GM12878 (cell line): ENCODE measurements at regions not wholly inside any gene's neighbourhood (a gene's known extent, or its start where the extent isn't known, plus 50 kb on each side); places are given as distances from the start of the nearest gene placed in this dataset.

ENCODE experiments used
- CTCF ChIP-seq, 3 experiments: IDR thresholded peaks in 2 of 3; conservative IDR thresholded peaks in 1 of 3; 2 replicates each; pipeline ENCODE4 v1.5.1; 2011; ENCODE audit warnings: low read depth in 3 of 3, low read length in 3 of 3, mild to moderate bottlenecking in 3 of 3, control low read depth in 2 of 3, moderate library complexity in 2 of 3, inconsistent platforms in 1 of 3, mixed read lengths in 1 of 3; ENCODE audit not compliant: control insufficient read depth in 2 of 3, insufficient read depth in 1 of 3; ENCODE audit errors: extremely low read depth in 1 of 3
- EED ChIP-seq: sonication (generic); IDR thresholded peaks from 2 replicates; pipeline ENCODE4 v1.6.1; 2016; ENCODE audit warnings: antibody characterized with exemption, low read depth
- MXI1 ChIP-seq: fragments of 150-350 bp; IDR thresholded peaks from 2 replicates; pipeline ENCODE4 v1.6.1; 2011; ENCODE audit warnings: low read depth, mild to moderate bottlenecking, inconsistent platforms, low read length, improper control_type of control experiment
- NR2C1 ChIP-seq: fragments of 450-650 bp; IDR thresholded peaks from 2 replicates; pipeline ENCODE4 v1.6.1; 2017; ENCODE audit warnings: antibody characterized with exemption, mild to moderate bottlenecking, moderate library complexity
- POLR2A ChIP-seq: IDR thresholded peaks from 2 replicates; pipeline ENCODE4 v1.6.1; 2011; ENCODE audit warnings: low read depth, mild to moderate bottlenecking, low read length
- SMARCA5 ChIP-seq: fragments of 450-650 bp; IDR thresholded peaks from 2 replicates; pipeline ENCODE4 v1.6.1; 2017; ENCODE audit warnings: mild to moderate bottlenecking
- SRF ChIP-seq, 2 experiments: IDR thresholded peaks; 2 replicates each; pipeline ENCODE4 v1.6.1; 2011; ENCODE audit warnings: low read depth in 2 of 2, low read length in 2 of 2, mild to moderate bottlenecking in 1 of 2, moderate library complexity in 1 of 2
- STAT1 ChIP-seq: fragments of 450-650 bp; conservative IDR thresholded peaks from 2 replicates; pipeline ENCODE4 v1.6.1; 2014; ENCODE audit warnings: antibody characterized with exemption, mild to moderate bottlenecking
- SUZ12 ChIP-seq: fragments of 200-600 bp; sonication (generic); IDR thresholded peaks from one replicate; pipeline ENCODE4 v1.6.1; 2018; ENCODE audit warnings: antibody characterized with exemption, mild to moderate bottlenecking; ENCODE audit not compliant: unreplicated experiment
- ZNF207 ChIP-seq: fragments of 450-650 bp; IDR thresholded peaks from 2 replicates; pipeline ENCODE4 v1.6.1; 2014; ENCODE audit warnings: antibody characterized with exemption, mild to moderate bottlenecking, borderline replicate concordance
- ZNF384 ChIP-seq: IDR thresholded peaks from 2 replicates; pipeline ENCODE4 v1.6.1; 2012; ENCODE audit warnings: low read depth, mild to moderate bottlenecking, low read length, improper control_type of control experiment, borderline replicate concordance
- ZNF687 ChIP-seq: fragments of 450-650 bp; IDR thresholded peaks from 2 replicates; pipeline ENCODE4 v1.6.1; 2017; ENCODE audit warnings: mild to moderate bottlenecking, moderate library complexity
- TF ChIP-seq, protein P1 (sequence below): fragments of 450-650 bp; IDR thresholded peaks from 2 replicates; pipeline ENCODE4 v1.6.1; 2017; ENCODE audit warnings: antibody characterized with exemption, mild to moderate bottlenecking, moderate library complexity

GRCh38 chr3:26766031-26766430 is 143.5 kb downstream of the LRRC3B start (continued):
- TF ChIP-seq SUZ12 (no peak), MXI1 (no peak), SMARCA5 (no peak), STAT1 (no peak), ZNF384 (no peak), CTCF (IDR thresholded peaks at IDR 0.05 in 2 of 3, conservative IDR thresholded peaks at IDR 0.05 in 1 of 3; ENCODE audit: control insufficient read depth in 2 of 3, extremely low read depth in 1 of 3, insufficient read depth in 1 of 3, low read depth in 3 of 3, low read length in 3 of 3) (no peak), NR2C1 (no peak), SRF (IDR thresholded peaks at IDR 0.05; ENCODE audit: low read depth in 2 of 2, low read length in 2 of 2) (no peak), EED (no peak), ZNF207 (no peak), POLR2A (no peak), ZNF687 (no peak)
- TF ChIP-seq, protein P1, sequence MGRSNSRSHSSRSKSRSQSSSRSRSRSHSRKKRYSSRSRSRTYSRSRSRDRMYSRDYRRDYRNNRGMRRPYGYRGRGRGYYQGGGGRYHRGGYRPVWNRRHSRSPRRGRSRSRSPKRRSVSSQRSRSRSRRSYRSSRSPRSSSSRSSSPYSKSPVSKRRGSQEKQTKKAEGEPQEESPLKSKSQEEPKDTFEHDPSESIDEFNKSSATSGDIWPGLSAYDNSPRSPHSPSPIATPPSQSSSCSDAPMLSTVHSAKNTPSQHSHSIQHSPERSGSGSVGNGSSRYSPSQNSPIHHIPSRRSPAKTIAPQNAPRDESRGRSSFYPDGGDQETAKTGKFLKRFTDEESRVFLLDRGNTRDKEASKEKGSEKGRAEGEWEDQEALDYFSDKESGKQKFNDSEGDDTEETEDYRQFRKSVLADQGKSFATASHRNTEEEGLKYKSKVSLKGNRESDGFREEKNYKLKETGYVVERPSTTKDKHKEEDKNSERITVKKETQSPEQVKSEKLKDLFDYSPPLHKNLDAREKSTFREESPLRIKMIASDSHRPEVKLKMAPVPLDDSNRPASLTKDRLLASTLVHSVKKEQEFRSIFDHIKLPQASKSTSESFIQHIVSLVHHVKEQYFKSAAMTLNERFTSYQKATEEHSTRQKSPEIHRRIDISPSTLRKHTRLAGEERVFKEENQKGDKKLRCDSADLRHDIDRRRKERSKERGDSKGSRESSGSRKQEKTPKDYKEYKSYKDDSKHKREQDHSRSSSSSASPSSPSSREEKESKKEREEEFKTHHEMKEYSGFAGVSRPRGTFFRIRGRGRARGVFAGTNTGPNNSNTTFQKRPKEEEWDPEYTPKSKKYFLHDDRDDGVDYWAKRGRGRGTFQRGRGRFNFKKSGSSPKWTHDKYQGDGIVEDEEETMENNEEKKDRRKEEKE, result no peak
- TF ChIP-seq, all 136 proteins: peak for 0
